ENCODE measurements at regions not wholly inside any gene's neighbourhood (a gene's known extent, or its start where the extent isn't known, plus 50 kb on each side); places are given as distances from the start of the nearest gene placed in this dataset.

DNA sequence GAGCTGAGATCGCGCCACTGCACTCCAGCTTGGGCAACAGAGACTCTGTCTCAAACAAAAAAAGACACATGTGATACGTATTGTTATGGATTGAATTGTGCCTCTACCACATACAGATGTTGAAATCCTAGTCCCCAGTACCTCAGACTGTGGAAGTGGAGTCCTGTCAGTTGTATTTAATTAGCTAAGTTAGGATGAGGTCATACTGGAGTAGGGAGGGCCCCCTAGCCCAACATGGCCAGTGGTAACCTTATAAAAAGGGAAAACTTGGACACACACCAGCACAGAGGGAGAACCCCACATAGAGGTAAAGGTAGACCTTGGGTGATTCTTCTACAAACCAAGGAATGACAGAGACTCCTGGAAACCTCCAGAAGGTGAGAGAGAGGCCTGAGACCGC lies 119.8 kb downstream of the GADD45G start:
- Histone ChIP-seq H3K27me3 (replicated peaks; ENCODE audit: control insufficient read depth, insufficient read depth, low read length) (peaks cover 29% of the 10 kb centered on the region), H3K4me3 (ENCODE audit: low read length) (no peak overlapping the region), H3K9ac (ENCODE audit: low read length) (no peak overlapping the region), H3K4me1 (ENCODE audit: control insufficient read depth, insufficient read depth, low read length) (peaks cover 12% of the 10 kb centered on the region), H3K36me3 (ENCODE audit: control insufficient read depth, insufficient read depth, low read length, severe bottlenecking) (no peaks in the 10 kb centered on the region), H3K9me3 (ENCODE audit: control insufficient read depth, low read length) (no peaks in the 10 kb centered on the region)
- DNase-seq (ENCODE audit: low read depth): no peak

DNA sequence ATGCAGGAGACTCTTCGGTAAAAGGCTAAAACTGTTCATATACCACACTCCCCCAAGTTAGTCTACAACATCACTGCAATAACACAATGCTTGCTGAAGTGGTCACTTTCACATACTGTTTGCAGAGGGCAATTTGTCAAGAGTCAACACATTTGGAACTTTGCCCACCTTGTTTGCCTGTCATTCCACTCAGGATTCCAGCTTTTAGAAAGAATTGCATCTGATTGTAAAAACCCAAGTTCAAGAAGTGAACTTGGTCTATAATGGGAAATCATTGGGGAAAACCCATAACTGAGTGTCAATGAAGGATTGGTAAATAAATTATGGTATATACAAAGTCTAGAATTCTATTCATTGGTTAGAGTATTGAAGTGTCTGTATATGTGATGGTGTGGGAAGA lies 120.5 kb downstream of the GADD45G start:
- no peaks in the 10 kb centered on the region for H3K9me3 ChIP-seq (ENCODE audit: control insufficient read depth, low read length)
- DNase-seq (ENCODE audit: low read depth): no peak
- peaks cover 12% of the 10 kb centered on the region for H3K4me1 ChIP-seq (ENCODE audit: control insufficient read depth, insufficient read depth, low read length)
- H3K27me3 ChIP-seq (replicated peaks; ENCODE audit: control insufficient read depth, insufficient read depth, low read length): peaks cover 29% of the 10 kb centered on the region
- no peak overlapping the region for H3K4me3 ChIP-seq (ENCODE audit: low read length)
- no peak overlapping the region for H3K9ac ChIP-seq (ENCODE audit: low read length)
- H3K36me3 ChIP-seq (ENCODE audit: control insufficient read depth, insufficient read depth, low read length, severe bottlenecking): no peaks in the 10 kb centered on the region

DNA sequence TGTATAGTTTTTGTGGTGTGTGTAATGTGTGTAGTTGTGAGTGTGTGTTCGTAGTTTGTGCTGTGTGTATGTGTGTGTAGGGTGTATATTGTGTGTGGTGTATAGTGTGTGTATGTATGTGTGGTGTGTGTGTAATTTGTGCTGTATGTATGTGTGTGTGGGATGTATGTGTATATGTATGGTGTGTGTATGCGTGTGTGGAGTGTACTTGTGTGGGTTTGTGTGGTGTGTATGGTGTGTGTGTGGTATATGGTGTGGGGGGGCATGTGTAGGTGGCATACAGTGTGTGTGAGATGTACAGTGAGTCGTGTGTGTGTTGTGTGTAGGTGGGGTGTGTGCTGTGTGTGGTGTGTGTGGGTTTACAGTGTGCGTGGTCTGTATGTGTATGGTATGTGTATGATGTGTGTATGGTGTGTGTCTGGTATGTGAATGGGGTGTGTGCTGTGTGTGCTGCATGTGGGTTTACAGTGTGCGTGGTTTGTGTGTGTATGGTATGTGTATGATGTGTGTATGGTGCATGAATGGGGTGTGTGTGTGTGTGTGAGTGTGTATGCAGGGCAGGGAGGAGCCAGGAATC lies 125.2 kb downstream of the GADD45G start:
- no peaks in the 10 kb centered on the region for H3K9me3 ChIP-seq (ENCODE audit: control insufficient read depth, low read length)
- H3K36me3 ChIP-seq (ENCODE audit: control insufficient read depth, insufficient read depth, low read length, severe bottlenecking): no peaks in the 10 kb centered on the region
- DNase-seq (ENCODE audit: low read depth): no peak
- H3K4me1 ChIP-seq (ENCODE audit: control insufficient read depth, insufficient read depth, low read length): no peaks in the 10 kb centered on the region
- H3K27me3 ChIP-seq (replicated peaks; ENCODE audit: control insufficient read depth, insufficient read depth, low read length): peaks cover 38% of the 10 kb centered on the region
- no peak overlapping the region for H3K4me3 ChIP-seq (ENCODE audit: low read length)
- H3K9ac ChIP-seq (ENCODE audit: low read length): no peak overlapping the region

DNA sequence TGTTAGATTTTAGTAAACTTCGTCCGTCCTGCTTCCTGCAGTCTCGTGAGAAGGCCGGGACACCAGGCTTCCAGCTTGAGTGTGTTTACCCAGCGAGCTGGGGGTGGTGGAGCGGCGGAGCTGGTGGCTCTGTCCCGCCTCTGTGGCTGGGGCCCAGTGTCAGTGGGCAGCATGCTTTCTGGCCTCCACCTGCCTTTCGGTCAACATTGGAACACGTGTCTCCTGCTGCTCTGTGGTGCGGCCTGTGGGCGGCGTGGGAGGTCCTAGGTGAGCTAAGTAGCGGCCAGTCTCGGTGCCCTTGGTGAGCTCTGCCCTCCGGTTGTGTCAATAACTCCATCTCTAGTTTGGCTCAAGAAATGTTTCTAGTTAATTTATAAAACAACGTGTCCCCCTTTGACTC lies 125.9 kb downstream of the GADD45G start:
- no peaks in the 10 kb centered on the region for H3K36me3 ChIP-seq (ENCODE audit: control insufficient read depth, insufficient read depth, low read length, severe bottlenecking)
- no peaks in the 10 kb centered on the region for H3K9me3 ChIP-seq (ENCODE audit: control insufficient read depth, low read length)
- H3K4me3 ChIP-seq (ENCODE audit: low read length): no peak overlapping the region
- H3K27me3 ChIP-seq (replicated peaks; ENCODE audit: control insufficient read depth, insufficient read depth, low read length): peaks cover 36% of the 10 kb centered on the region
- no peak for DNase-seq (ENCODE audit: low read depth)
- no peak overlapping the region for H3K9ac ChIP-seq (ENCODE audit: low read length)
- H3K4me1 ChIP-seq (ENCODE audit: control insufficient read depth, insufficient read depth, low read length): no peaks in the 10 kb centered on the region

DNA sequence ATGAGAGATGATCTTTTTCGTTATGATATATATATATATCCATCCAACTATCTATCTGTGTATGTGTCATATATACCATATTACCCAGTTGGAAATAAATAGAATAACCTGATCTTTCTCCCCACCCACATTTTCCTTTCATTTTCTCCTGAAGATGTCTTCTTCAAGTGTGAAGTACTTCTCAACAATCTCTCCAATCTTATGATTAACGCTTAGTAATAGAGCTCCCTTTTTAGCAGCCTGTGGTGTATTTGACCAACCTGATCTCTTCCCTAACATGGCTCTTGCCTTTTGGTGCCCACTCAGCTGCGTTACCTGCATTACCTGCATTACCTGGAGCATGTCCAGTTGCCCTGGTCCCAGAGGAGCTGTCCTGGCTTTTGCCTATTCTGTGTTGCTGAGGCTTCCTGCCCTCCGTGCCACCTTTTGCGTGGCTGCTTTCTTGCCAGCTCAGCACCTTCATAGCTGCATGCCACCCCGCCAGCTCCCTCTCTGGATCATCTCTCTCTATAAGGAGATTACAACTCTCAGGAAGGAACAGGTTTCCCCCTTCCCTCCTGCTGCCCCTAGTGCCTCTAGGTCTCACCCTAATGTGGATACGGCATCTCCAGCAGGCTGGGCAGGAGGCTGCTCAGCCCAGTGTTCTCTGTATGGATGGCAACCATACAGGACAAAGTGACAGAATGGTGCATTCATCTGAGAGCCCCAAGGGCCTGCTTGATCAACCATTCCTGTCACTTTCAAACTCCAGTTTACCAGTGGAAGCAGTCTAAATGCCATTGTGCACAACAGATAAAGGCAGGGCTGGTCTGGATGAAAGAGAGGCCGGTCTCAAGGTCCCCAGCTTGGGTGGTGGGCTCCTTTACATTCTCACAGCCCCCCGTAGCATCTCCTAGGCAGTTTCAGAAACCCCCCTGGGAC lies 126.7 kb downstream of the GADD45G start:
- no peaks in the 10 kb centered on the region for H3K4me1 ChIP-seq (ENCODE audit: control insufficient read depth, insufficient read depth, low read length)

DNA sequence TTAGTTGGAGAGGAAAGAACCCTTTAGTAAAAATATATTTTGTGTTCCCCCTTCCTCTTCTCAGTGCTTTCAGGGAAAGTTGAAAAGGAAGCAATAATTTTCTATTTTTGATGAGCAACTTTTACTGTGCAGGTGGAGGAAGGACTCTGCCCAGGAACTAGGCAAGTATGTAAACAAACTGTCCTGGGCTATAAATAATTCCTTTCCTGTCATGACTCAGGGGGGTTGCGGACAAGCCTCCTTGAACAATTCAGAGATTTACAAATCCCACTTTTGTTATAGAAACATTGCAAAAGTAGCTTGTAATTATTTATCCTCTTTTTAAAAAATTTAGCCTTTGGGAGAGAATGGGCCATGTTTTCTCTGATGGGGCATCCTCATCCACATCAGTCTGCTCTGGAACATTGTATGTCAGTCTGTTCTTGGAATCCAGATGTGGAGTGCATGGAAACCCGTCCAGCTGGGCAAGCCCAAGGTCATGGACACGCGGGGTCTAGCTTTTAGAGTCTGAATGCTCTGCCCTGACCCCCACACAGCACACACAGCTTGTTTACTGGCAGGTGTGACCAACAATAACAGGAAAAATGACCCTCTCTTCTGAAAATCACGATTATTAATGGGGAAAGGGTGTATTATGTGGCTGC lies 127.6 kb downstream of the GADD45G start:
- no peak for DNase-seq (ENCODE audit: low read depth)
- H3K4me1 ChIP-seq (ENCODE audit: control insufficient read depth, insufficient read depth, low read length): no peaks in the 10 kb centered on the region

More for the DNA sequence above, 126.7 kb downstream of the GADD45G start:
- DNase-seq (ENCODE audit: low read depth): no peak
- Histone ChIP-seq H3K9ac (ENCODE audit: low read length) (no peak overlapping the region), H3K36me3 (ENCODE audit: control insufficient read depth, insufficient read depth, low read length, severe bottlenecking) (no peaks in the 10 kb centered on the region), H3K27me3 (replicated peaks; ENCODE audit: control insufficient read depth, insufficient read depth, low read length) (peaks cover 42% of the 10 kb centered on the region), H3K9me3 (ENCODE audit: control insufficient read depth, low read length) (no peaks in the 10 kb centered on the region), H3K4me3 (ENCODE audit: low read length) (no peak overlapping the region)

DNA sequence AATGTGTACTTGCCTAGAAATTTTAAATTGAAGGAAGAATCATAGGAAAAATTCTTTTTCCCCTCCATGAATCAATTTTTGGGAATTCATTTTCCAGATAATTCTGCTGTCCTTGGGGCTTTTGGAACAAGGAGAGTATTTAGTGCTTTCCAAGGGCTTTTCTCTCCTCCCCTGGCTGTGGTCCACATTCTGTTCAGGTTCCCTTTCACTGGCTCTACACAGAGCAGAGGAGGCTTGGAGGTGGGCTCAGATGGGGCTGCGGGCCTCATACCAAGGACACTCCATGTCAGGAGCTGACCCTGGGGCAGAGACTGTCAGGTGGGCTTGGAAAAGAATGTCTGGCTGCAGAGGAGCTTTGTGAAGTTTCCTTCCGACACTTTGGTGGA lies 128.1 kb downstream of the GADD45G start:
- H3K4me3 ChIP-seq (ENCODE audit: low read length): no peak overlapping the region
- H3K4me1 ChIP-seq (ENCODE audit: control insufficient read depth, insufficient read depth, low read length): peaks cover 1% of the 10 kb centered on the region
- H3K27me3 ChIP-seq (replicated peaks; ENCODE audit: control insufficient read depth, insufficient read depth, low read length): peaks cover 46% of the 10 kb centered on the region
- H3K9me3 ChIP-seq (ENCODE audit: control insufficient read depth, low read length): no peaks in the 10 kb centered on the region
- H3K36me3 ChIP-seq (ENCODE audit: control insufficient read depth, insufficient read depth, low read length, severe bottlenecking): no peaks in the 10 kb centered on the region
- H3K9ac ChIP-seq (ENCODE audit: low read length): no peak overlapping the region
- no peak for DNase-seq (ENCODE audit: low read depth)

More for the DNA sequence above, 127.6 kb downstream of the GADD45G start:
- Histone ChIP-seq H3K9ac (ENCODE audit: low read length) (no peak overlapping the region), H3K27me3 (replicated peaks; ENCODE audit: control insufficient read depth, insufficient read depth, low read length) (peaks cover 45% of the 10 kb centered on the region), H3K9me3 (ENCODE audit: control insufficient read depth, low read length) (no peaks in the 10 kb centered on the region), H3K36me3 (ENCODE audit: control insufficient read depth, insufficient read depth, low read length, severe bottlenecking) (no peaks in the 10 kb centered on the region), H3K4me3 (ENCODE audit: low read length) (no peak overlapping the region)

DNA sequence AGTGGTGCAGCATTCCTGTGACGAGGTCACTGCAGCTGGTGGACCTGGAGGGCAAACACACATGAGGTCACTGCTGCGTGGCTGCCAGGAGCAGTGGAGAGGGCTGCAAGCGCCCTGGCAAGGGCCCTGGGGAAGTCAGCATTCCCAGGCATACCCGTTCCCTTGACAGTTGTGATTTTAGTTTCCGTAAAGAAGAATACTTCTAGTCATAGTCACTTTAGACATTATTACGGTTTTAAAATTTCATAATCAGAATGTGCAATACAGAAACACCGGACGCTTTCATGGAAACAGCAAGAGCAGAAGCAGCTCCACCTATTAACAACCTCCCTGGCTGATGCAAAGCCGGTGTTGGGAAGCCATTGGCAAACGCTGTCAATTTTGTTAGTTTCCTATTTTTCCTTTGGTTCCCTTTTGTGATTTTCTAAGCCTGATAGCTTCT lies 129.8 kb downstream of the GADD45G start:
- no peak for DNase-seq (ENCODE audit: low read depth)
- no peaks in the 10 kb centered on the region for H3K36me3 ChIP-seq (ENCODE audit: control insufficient read depth, insufficient read depth, low read length, severe bottlenecking)
- H3K27me3 ChIP-seq (replicated peaks; ENCODE audit: control insufficient read depth, insufficient read depth, low read length): peaks cover 34% of the 10 kb centered on the region
- no peaks in the 10 kb centered on the region for H3K9me3 ChIP-seq (ENCODE audit: control insufficient read depth, low read length)
- H3K9ac ChIP-seq (ENCODE audit: low read length): no peak overlapping the region
- H3K4me1 ChIP-seq (ENCODE audit: control insufficient read depth, insufficient read depth, low read length): peaks cover 9% of the 10 kb centered on the region
- no peak overlapping the region for H3K4me3 ChIP-seq (ENCODE audit: low read length)

DNA sequence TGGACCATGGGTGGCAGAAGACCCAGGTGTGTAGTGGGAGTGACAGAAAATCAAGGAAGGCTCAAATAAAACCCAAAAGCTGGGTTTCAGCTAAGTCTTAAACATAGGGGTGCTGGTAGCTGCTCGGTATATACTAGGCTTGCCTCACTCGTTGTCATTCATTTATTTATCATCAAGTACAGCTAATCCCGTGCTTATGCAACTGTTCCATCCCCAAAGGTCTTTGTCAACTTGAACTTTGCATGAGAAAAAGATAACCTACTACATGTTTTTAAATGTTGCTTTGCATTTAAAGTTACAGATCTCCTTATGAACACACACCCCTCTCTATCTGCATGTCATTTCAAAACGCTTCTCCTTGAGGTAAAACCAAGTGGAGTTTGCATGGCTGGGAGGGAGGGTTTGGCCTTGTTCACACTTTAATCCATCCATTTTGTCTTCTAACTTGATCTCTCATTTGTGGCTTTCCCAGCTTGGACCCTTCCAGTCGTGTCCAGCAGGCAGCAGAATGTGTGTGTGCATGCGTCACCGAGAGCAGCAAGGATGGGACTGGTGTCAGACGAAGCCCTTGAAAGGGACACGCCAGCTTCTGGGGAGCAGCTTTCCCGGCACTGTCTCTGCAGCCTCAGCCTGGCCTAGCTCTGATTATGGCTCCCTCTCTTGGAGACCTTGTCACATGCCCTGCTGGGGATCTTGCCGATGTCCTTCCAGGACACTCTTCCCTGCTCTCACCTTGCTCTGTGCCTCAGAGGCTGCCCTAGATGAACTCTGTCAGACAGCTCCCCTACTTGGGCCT lies 133.5 kb downstream of the GADD45G start:
- DNase-seq (ENCODE audit: low read depth): no peak
- no peaks in the 10 kb centered on the region for H3K9me3 ChIP-seq (ENCODE audit: control insufficient read depth, low read length)
- H3K4me1 ChIP-seq (ENCODE audit: control insufficient read depth, insufficient read depth, low read length): peaks cover 9% of the 10 kb centered on the region
- no peaks in the 10 kb centered on the region for H3K36me3 ChIP-seq (ENCODE audit: control insufficient read depth, insufficient read depth, low read length, severe bottlenecking)
- no peak overlapping the region for H3K9ac ChIP-seq (ENCODE audit: low read length)
- peaks cover 25% of the 10 kb centered on the region for H3K27me3 ChIP-seq (replicated peaks; ENCODE audit: control insufficient read depth, insufficient read depth, low read length)
- H3K4me3 ChIP-seq (ENCODE audit: low read length): no peak overlapping the region

DNA sequence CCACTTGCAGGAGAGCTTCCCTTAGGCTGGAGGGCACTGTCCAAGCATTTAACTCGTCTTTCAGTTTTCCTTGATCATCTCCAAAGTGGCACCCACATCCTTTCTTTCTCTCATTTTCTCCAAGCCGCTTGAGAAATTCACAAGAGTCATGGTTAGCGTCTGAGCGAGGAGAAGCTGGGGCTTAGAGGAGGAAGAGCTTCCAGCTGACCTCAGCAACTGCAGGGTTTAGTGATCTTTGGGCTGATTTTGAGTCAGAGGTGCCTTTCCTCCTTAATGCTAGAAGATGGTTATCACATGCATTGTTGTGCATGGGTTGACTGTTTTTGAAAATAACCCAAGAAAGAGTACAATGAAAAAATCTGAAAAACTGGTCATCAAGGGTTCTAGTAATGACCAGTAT lies 134.7 kb downstream of the GADD45G start:
- H3K4me1 ChIP-seq (ENCODE audit: control insufficient read depth, insufficient read depth, low read length): peaks cover 9% of the 10 kb centered on the region
- no peaks in the 10 kb centered on the region for H3K36me3 ChIP-seq (ENCODE audit: control insufficient read depth, insufficient read depth, low read length, severe bottlenecking)
- DNase-seq (ENCODE audit: low read depth): no peak
- peaks cover 20% of the 10 kb centered on the region for H3K27me3 ChIP-seq (replicated peaks; ENCODE audit: control insufficient read depth, insufficient read depth, low read length)
- no peak overlapping the region for H3K4me3 ChIP-seq (ENCODE audit: low read length)
- peaks cover 2% of the 10 kb centered on the region for H3K9me3 ChIP-seq (ENCODE audit: control insufficient read depth, low read length)
- no peak overlapping the region for H3K9ac ChIP-seq (ENCODE audit: low read length)

DNA sequence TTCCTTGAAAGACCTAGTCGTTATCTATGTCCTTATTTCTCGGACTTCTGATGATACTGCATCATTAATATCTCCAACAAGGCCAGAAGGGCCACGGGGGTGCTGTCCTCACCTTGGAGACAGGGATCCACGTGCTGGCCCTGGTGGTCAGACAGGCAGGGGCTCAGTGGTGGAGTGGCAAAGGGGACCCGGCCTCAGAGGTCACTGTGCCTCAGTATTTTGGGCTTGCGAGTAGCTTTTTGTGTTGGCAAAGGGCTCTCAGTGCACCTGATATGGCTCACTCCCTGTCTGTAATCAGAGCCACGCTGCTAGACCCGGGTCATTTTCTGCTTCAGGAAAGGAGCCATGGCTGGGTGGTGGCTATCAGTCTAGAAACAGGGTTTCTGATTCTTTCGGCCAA lies 135.1 kb downstream of the GADD45G start:
- no peak for DNase-seq (ENCODE audit: low read depth)
- peaks cover 20% of the 10 kb centered on the region for H3K27me3 ChIP-seq (replicated peaks; ENCODE audit: control insufficient read depth, insufficient read depth, low read length)
- no peaks in the 10 kb centered on the region for H3K36me3 ChIP-seq (ENCODE audit: control insufficient read depth, insufficient read depth, low read length, severe bottlenecking)

More for the DNA sequence above, 135.1 kb downstream of the GADD45G start:
- Histone ChIP-seq H3K9ac (ENCODE audit: low read length) (no peak overlapping the region), H3K4me3 (ENCODE audit: low read length) (no peak overlapping the region), H3K9me3 (ENCODE audit: control insufficient read depth, low read length) (peaks cover 6% of the 10 kb centered on the region), H3K4me1 (ENCODE audit: control insufficient read depth, insufficient read depth, low read length) (peaks cover 9% of the 10 kb centered on the region)
